GM18508 (cell line): ENCODE measurements at regions not wholly inside any gene's neighbourhood (a gene's known extent, or its start where the extent isn't known, plus 50 kb on each side); places are given as distances from the start of the nearest gene placed in this dataset.

Source experiments
- ATAC-seq: cut with Tn5 transposase; IDR thresholded peaks from one replicate; pipeline ENCODE4 v1.9.1; 2021; ENCODE audit warnings: moderate number of reproducible peaks; ENCODE audit not compliant: insufficient read depth, unreplicated experiment

- ATAC-seq = no peak
These were observed 887.1 kb upstream of the AGA start for GRCh38 chr4:178329226-178329872.

DNA sequence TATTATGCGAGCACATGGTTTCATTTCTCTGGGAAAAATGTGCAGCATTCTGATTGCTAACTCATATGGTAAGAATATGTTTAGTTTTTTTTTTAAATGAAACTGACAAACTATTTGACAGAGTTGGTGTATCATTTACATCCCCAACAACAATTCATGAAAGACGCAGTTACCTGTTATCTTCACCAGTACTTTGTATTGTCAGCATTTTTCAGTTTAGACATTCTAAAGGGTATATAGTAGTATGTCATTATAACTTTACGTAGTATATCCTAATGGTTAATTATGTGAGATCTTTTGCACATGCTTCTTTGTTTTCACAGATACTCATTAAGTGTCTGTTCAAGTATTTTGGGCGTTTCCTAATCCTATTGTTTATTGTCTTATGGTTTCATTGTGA, 891.1 kb upstream of the AGA start:
- ATAC-seq = no peak

- ATAC-seq = no peak
These were observed 897.5 kb upstream of the AGA start for GRCh38 chr4:178339769-178340168.

- no peak for ATAC-seq
These were observed 898.2 kb upstream of the AGA start for GRCh38 chr4:178340468-178340867.

DNA sequence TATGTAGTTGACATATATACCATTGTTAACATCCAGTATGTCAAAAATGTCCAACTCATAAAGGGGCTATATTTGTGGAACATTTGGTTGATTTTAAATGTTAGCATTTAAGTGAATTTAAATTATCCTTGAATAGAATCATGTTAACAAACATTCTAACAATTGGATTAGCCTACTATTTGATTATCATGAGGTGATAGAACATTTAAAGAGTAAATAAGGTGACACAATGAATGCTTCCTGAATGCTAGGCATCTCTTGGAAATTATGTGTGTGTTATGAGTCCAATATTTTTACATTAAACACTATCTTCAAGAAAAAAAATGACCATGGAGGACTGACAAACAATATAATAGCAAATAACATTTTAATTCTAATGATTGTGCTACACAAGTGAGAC, 901.9 kb upstream of the AGA start:
- ATAC-seq = no peak

- no peak for ATAC-seq
These were observed 904.9 kb upstream of the AGA start for GRCh38 chr4:178347111-178347510.

DNA sequence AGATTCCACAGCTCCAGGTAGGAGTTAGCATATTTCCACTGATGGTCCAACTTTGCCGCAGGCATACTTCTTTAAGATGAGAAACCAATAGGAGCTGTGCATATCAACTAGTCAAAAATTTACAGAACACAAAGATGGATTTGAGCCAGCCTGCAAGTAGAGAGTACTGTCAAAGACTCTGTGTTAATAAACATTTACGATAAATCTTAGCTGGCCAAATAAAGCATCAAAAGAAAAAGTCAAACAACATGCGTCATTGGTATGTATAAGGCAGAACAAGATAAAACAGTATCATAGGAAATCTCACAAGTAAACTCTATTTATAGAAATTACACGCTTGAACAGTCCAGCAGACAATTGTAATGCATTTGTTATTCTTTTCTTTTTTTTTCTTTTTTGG, 907.4 kb upstream of the AGA start:
- ATAC-seq = no peak

- ATAC-seq = no peak
These were observed 908.9 kb upstream of the AGA start for GRCh38 chr4:178351185-178351584.

- ATAC-seq = no peak
These were observed 914.5 kb upstream of the AGA start for GRCh38 chr4:178356725-178357124.

- ATAC-seq = no peak
These were observed 943.2 kb upstream of the AGA start for GRCh38 chr4:178385481-178385880.

- ATAC-seq = no peak
These were observed 945.5 kb upstream of the AGA start for GRCh38 chr4:178387756-178388155.

DNA sequence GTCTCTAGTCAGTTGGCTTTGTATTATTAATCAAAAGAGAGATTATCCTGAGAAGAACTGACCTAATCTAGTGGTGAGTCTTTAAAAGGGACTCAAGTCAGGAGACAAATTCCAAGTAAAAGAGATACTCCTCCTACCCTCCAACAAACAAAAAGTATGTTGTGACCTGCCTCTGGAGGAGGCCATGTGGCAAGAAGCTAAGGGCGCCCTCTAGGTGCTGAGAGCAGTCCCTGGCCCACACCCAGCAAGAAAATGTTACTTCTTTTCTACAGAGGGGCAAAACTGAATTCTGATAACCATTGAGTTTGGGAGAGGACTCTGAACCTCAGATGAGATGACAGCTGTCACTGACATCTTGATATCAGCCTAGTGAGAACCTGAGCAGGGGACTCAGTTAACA, 953.6 kb upstream of the AGA start:
- ATAC-seq = no peak

GRCh38 chr4:178412455-178412854, 970.2 kb upstream of the AGA start:
- no peak for ATAC-seq

DNA sequence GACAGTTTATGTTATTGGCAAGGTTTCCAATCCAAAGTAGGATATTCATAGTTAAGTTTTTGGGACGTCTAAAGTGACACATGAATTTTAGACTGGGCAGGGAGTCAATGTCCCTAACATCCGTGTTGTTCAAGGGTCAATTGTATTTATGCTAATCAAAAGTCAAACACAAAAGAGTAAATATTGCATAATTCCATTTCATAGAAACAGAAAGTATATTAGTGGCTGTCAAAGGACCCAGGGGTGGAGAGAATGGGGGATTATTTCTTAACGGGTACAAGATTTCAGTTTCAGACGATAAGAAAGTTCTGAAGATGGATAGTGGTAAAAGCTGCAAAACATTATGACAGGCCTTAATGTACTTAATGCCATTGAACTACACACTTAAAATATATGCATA, 971.8 kb upstream of the AGA start:
- ATAC-seq = no peak

DNA sequence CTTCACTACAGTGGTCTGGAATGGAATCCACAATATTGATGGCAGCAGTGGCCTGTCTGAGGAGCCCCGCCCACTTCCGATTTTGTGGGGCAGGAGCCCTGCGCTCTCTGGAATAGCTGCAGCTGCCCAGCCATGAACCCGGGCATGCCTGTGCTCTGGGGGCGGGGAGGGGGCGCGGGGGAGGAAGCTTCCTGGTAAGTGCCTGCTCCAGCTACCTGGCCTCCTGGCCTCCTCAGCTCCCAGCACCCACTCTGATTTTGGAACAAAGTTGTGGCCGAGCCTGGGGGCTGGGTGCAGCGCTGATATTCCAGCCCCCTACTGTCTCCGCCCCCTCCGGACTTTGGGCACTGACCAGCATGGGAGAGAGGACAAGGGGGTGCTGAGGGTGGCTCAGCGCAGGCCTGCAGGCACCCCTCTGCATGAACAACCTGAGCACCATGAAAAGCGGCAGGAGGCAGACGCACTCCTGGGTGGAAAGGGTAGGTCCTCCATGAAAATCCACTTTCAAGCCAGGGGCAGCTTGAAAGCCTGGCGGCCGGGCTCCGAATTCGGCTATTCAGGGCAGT, 972.7 kb upstream of the AGA start:
- ATAC-seq = no peak

- ATAC-seq = no peak
These were observed 973.7 kb upstream of the AGA start for GRCh38 chr4:178415925-178416324.

DNA sequence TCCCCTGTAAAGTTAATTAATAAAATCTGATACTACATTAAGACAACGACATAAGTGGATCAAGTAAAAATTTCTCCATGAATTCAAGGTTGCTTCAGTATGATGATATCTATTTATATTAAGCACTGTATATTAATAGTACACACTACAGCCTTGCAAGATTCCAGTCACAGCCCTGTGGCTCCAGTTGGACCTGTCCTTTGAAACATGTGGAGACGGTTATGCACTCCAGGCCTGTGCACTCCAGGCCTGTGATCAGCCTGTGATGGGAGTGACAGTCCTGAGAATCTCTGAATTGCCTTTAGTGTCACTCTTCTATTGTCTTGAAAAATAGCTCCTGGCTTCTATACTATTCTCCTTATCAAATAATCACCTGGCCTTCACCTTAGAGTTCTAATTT, 981.1 kb upstream of the AGA start:
- no peak for ATAC-seq

DNA sequence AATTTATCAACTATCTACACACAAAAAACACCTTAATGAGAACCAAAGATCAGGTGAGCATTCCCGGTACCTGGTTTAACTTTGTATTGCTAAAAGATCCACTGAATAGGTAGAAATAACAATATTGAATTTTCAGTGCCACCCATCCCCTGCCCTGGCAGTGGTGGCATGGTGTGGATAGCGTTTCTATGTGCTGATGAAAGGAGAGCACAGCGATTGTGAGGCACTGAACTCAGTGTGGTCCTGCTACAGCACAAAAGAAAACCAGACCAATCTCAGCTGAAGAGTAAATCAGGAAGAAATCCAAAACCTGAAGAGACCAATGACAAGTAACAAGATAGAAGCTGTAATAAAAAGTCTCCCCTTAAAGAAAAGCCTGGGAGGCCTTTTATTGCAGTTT, 984.6 kb upstream of the AGA start:
- no peak for ATAC-seq

DNA sequence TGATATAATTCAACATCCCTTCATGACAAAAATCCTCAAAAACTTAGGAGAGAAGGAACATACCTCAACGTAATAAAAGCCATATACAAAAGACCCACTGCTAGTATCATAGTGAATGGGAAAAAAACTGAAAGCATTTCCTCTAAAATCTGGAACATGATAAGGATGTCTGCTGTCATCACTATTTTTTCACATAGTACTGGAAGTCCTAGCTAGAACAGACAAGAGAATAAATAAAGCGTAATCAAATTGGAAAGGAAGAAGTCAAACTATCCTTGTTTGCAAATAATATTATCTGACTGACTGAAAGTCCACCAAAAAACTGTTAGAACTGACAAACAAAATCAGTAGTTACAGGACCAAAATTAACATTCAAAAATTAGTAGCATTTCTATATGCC, 985.4 kb upstream of the AGA start:
- no peak for ATAC-seq

GRCh38 chr4:178448372-178449035, 1006.3 kb upstream of the AGA start:
- ATAC-seq = no peak

GRCh38 chr4:178450614-178451013, 1008.4 kb upstream of the AGA start:
- no peak for ATAC-seq

- ATAC-seq = no peak
These were observed 1010.8 kb upstream of the AGA start for GRCh38 chr4:178453057-178453456.
